Activated naive CD4-positive, alpha-beta T cell treated with anti-CD3 and anti-CD28 coated beads, Interleukin-2, amount 50 U/mL, for 72 hours (primary cell): ENCODE measurements at regions not wholly inside any gene's neighbourhood (a gene's known extent, or its start where the extent isn't known, plus 50 kb on each side); places are given as distances from the start of the nearest gene placed in this dataset.
"Not testable (repeated sequence)": the region's sequence is repeated elsewhere in the genome, so short reads cannot be mapped to it uniquely, and the experiment has no call there.

Experiments
- ATAC-seq, 2 donors: fragments of 150-1000 bp; cut with Tn5 transposase; 2 replicates each; pipeline ENCODE4 v1.10.0; 2021; ENCODE audit warnings: mild to moderate bottlenecking in 2 of 2, moderate library complexity in 2 of 2
- DNase-seq, 2 donors: peaks; one replicate each; pipeline ENCODE4 v3.0.0; 2021 to 2022; ENCODE audit warnings: low spot score in 2 of 2
- H3K27ac Mint-ChIP-seq, 2 donors: one replicate each; pipeline ENCODE4 v1.8.0; 2022; ENCODE audit warnings: mild to moderate bottlenecking in 2 of 2, mixed read lengths in 2 of 2
- H3K36me3 Mint-ChIP-seq, 2 donors: one replicate each; pipeline ENCODE4 v1.8.0; 2022; ENCODE audit warnings: mixed read lengths in 2 of 2
- H3K9me3 Mint-ChIP-seq, 2 donors: one replicate each; pipeline ENCODE4 v1.8.0; 2022; ENCODE audit warnings: mixed read lengths in 2 of 2

- not testable (repeated sequence) for DNase-seq, ATAC-seq, H3K36me3 Mint-ChIP-seq, H3K9me3 Mint-ChIP-seq, H3K27ac Mint-ChIP-seq
Measured at GRCh38 chr2:64937314-64937686, 51.9 kb upstream of the SLC1A4 start.

GRCh38 chr2:64937687-64938491 is 51.3 kb upstream of the SLC1A4 start:
- no peak for DNase-seq
- Mint-ChIP-seq H3K36me3 (peaks cover 0 to 8% of the 10 kb centered on the region in 2 donors), H3K27ac (no peak overlapping the region), H3K9me3 (peaks cover 0 to 4% of the 10 kb centered on the region in 2 donors)
- no peak for ATAC-seq

- Mint-ChIP-seq H3K27ac (no peak overlapping the region), H3K9me3 (peaks cover 0 to 4% of the 10 kb centered on the region in 2 donors), H3K36me3 (peaks cover 0 to 8% of the 10 kb centered on the region in 2 donors)
- ATAC-seq (no peak), DNase-seq (no peak)
Measured at GRCh38 chr2:64938607-64939285, 50.5 kb upstream of the SLC1A4 start.

DNA sequence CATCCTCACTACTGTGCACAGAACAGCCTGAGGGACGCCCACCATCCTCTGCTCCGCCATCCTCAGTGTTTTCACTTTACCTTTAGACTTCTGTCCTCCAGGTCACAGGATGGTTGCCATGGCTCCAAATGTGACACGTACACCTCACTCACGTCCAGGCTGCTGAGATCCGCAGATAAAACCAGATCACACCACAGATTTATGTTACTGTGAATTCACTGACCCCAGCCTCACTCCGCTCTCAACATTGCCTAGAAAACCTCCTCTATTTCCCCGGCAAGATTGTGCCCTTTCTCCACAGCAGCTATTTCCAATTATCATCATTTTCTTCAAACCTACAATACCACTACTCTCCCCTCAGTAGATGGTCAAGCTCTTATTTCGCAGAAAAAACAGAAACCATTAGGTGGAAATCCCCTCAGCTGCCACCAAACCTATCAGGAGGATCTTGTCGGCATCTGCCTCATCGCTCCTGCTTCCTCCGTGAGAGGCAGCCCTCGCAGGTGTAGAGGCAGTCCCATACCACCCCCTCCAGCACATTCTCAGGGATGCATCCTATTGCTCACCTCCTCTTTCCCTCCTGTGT is 49.8 kb upstream of the SLC1A4 start:
- H3K27ac Mint-ChIP-seq, result no peak overlapping the region
- DNase-seq, result no peak
- peak in 1 of 2 donors; percentile 39 for ATAC-seq
- peaks cover 0 to 8% of the 10 kb centered on the region in 2 donors for H3K36me3 Mint-ChIP-seq
- H3K9me3 Mint-ChIP-seq, result peaks cover 0 to 4% of the 10 kb centered on the region in 2 donors
